IPS-20b (cell line): ENCODE measurements at regions not wholly inside any gene's neighbourhood (a gene's known extent, or its start where the extent isn't known, plus 50 kb on each side); places are given as distances from the start of the nearest gene placed in this dataset.
"Not testable (repeated sequence)": the region's sequence is repeated elsewhere in the genome, so short reads cannot be mapped to it uniquely, and the experiment has no call there.

Experiments
- H3K27ac ChIP-seq: one replicate; pipeline ENCODE4 v1.5.1; 2013; ENCODE audit warnings: low read length
- H3K27me3 ChIP-seq: 2 replicates; pipeline ENCODE4 v1.6.1; 2013; ENCODE audit warnings: mild to moderate bottlenecking, low read length, inconsistent platforms; ENCODE audit not compliant: insufficient read depth
- H3K36me3 ChIP-seq: 2 replicates; pipeline ENCODE4 v1.6.1; 2013; ENCODE audit warnings: low read depth, mild to moderate bottlenecking, inconsistent platforms, low read length, moderate library complexity; ENCODE audit not compliant: insufficient read depth
- H3K4me1 ChIP-seq: 2 replicates; pipeline ENCODE4 v1.6.1; 2013; ENCODE audit warnings: mild to moderate bottlenecking, control low read depth, inconsistent platforms, low read length, moderate library complexity; ENCODE audit not compliant: insufficient read depth
- H3K4me3 ChIP-seq: 2 replicates; pipeline ENCODE4 v1.5.1; 2013; ENCODE audit warnings: mild to moderate bottlenecking, low read length, inconsistent platforms
- H3K9ac ChIP-seq: 2 replicates; pipeline ENCODE4 v1.6.1; 2013; ENCODE audit warnings: low read depth, mild to moderate bottlenecking, inconsistent platforms, low read length, moderate library complexity
- H3K9me3 ChIP-seq: 2 replicates; pipeline ENCODE4 v1.6.1; 2013; ENCODE audit warnings: mild to moderate bottlenecking, low read depth, low read length, inconsistent platforms; ENCODE audit not compliant: insufficient read depth

DNA sequence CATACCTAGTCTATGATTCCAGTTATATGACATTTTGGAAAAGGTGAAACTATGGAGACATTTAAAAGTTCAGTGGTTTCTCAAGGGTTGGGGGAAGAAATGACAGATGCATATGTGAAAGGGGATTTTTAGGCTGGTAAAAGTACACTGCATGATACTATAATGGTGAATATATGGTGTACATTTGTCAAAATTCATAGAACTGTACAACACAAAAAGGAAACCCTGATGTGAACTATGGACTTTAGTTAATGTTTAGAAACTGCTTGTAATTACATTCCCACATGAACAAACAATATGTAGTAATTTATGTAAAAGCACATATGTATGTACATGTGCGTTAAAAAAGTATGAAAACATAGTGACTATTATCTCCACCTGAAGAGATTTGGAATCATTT lies 907.3 kb upstream of the CITED2 start:
- Histone ChIP-seq H3K4me1 (no peaks in the 10 kb centered on the region), H3K4me3 (no peak overlapping the region), H3K36me3 (no peaks in the 10 kb centered on the region), H3K27me3 (no peaks in the 10 kb centered on the region), H3K9ac (no peak overlapping the region), H3K9me3 (no peaks in the 10 kb centered on the region), H3K27ac (no peak overlapping the region)

DNA sequence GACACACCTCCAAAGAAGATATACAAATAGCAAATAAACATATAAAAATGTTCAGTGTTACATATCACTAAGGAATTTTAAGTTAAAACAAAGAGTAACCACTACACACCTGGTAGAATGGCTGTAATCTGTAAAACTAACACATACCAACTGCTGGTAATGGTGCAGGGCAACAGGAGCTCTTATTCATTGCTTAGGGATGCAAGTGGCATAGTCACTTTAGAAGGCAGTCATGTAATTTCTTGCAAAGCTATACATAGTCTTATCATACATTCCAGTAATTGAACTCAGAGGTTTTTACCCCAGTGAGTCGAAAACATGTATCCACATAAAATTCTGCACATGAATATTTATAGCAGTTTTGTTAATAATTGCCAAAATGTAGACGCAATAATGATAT lies 906.8 kb upstream of the CITED2 start:
- H3K27ac ChIP-seq, result no peak overlapping the region

DNA sequence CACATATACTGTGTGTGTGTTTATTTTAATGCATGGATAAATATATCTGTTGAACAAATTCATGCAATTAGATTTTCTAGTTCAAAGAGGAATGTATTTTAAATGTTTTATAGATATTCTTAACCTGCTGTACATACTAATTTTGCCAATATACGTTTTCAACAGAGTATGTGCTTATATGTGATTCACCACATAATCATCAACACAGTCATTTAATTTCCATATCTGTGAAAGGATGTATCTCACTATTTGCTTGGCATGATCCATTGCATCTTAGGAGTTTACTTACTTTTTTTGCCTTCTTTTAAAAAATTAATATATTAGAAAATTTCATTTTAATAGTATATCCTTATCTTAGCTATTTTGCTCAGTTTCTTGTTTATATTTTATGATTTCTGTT lies 902.3 kb upstream of the CITED2 start:
- Histone ChIP-seq H3K9me3 (no peaks in the 10 kb centered on the region), H3K4me1 (no peaks in the 10 kb centered on the region), H3K4me3 (no peak overlapping the region), H3K36me3 (no peaks in the 10 kb centered on the region), H3K9ac (no peak overlapping the region), H3K27me3 (no peaks in the 10 kb centered on the region), H3K27ac (no peak overlapping the region)

More for the DNA sequence above, 906.8 kb upstream of the CITED2 start:
- Histone ChIP-seq H3K36me3 (no peaks in the 10 kb centered on the region), H3K9ac (no peak overlapping the region), H3K9me3 (no peaks in the 10 kb centered on the region), H3K27me3 (no peaks in the 10 kb centered on the region), H3K4me1 (no peaks in the 10 kb centered on the region), H3K4me3 (no peak overlapping the region)

DNA sequence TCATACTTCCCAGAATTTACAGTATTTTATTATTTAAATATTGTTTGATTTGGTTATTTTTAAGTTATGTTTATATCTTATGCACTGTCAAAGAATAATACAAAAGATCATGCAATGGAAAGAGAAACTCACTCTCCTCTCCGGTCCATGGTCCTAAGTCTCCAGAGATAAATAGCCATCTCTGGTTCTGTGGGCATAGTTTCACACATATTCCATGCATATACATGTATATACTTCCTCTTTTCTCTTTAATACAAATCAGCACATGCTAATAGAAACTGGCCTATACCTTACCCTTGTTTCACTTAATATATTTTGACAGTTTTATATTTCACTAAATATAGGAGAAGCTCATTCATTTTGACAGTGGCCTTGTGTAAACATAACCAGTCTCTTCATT lies 901.7 kb upstream of the CITED2 start:
- H3K27ac ChIP-seq, result no peak overlapping the region
- no peaks in the 10 kb centered on the region for H3K36me3 ChIP-seq
- H3K9ac ChIP-seq, result no peak overlapping the region
- no peak overlapping the region for H3K4me3 ChIP-seq
- H3K27me3 ChIP-seq, result no peaks in the 10 kb centered on the region
- no peaks in the 10 kb centered on the region for H3K9me3 ChIP-seq
- no peaks in the 10 kb centered on the region for H3K4me1 ChIP-seq

DNA sequence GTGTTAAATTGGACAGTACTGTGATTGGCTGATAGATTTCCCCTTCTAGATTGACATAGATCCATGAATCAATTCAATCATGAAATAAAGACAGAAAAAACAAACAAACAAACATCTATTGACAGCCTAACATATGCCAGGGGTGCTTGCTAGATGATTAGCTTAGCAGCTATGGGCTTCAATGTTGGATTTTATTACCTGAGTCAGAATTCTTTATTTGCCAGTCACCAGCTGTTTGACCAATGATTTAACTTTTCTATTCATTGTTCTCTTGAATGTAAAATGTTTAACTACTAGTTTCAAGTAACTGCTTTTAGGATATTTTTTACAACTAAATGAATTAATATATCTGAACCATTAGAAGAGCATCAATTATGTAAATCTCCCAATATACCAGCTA lies 901.3 kb upstream of the CITED2 start:
- Histone ChIP-seq H3K4me3 (no peak overlapping the region), H3K27ac (no peak overlapping the region), H3K9ac (no peak overlapping the region), H3K27me3 (no peaks in the 10 kb centered on the region), H3K4me1 (no peaks in the 10 kb centered on the region), H3K36me3 (no peaks in the 10 kb centered on the region), H3K9me3 (no peaks in the 10 kb centered on the region)

DNA sequence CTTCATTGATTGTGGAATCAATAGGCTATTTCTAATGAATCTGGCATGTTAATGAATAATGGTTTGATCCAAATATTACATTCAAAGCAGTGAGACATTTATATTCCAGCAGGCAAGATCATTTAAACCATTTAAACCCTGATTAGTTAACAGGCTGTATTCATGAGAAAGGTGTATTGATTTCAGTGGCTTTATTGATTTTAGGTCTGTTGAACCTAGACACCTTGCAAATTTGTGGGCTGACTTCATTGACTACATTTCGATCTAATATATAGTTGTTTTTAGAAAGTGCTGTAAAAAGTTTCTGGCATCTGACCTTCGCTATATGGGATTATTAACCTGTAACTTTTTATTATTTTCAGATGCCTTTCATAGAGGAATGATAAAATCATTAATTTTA lies 900.1 kb upstream of the CITED2 start:
- H3K4me1 ChIP-seq, result no peaks in the 10 kb centered on the region
- no peak overlapping the region for H3K9ac ChIP-seq
- H3K4me3 ChIP-seq, result no peak overlapping the region
- no peaks in the 10 kb centered on the region for H3K36me3 ChIP-seq
- no peaks in the 10 kb centered on the region for H3K9me3 ChIP-seq
- no peak overlapping the region for H3K27ac ChIP-seq
- H3K27me3 ChIP-seq, result no peaks in the 10 kb centered on the region

DNA sequence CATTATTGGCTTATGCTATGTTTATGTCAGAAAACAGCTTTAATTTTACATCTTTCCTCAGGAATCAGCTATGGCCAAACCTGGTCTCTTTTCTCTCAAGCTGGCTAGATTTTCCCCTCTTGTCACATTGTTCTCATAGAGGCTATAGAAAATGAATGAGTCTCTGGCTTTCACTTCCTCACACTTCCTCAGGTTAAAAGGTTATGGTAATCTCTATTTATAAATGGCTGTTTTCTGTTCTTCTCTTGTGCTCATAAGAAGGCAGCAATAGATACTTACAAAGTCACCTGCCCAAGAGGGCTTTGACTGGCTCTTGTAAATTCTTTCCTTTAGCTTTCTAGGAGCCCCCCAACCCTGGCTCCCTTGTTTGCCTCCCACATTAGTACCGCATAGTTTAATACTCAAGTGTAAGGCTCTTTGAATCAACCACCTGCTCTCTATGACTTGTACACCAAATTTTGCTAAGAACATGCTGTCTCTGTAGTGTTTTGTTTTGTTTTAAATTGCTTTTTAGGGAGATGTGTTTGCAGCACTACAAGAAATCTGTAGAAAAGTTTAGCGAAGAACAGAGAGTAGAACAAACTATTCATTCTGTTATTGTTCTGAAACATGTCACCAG lies 897.4 kb upstream of the CITED2 start:
- Histone ChIP-seq H3K4me1 (no peaks in the 10 kb centered on the region), H3K36me3 (no peaks in the 10 kb centered on the region), H3K27me3 (no peaks in the 10 kb centered on the region), H3K4me3 (no peak overlapping the region), H3K27ac (no peak overlapping the region), H3K9ac (no peak overlapping the region), H3K9me3 (peaks cover 9% of the 10 kb centered on the region; the same call in 1 of the 2 replicates)

DNA sequence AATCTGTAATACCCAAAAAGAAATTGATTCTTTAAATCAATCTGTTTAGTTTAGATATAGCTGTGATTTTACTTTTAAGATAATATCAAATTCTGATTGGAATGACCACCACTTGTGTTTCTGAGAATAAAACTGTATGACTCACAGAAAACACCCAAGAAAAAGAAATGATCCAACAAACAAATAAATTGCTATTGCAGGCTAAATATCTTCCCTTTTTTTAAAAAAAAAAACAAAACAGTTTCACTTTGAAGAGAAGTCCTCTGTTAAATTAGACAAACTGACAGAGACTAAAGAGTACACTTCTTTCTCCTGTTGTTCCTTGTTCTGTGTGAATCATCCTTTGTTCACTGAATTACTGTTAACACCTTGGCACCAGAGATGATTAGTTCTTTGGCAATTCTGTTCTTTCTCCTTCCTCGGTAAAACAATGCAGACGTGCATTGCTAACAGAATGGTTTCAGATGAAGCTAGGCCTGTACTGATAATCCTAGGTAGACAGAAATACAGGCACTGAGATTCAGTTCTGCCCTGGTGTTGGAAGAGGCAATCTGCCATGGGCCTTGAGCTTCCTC lies 895.2 kb upstream of the CITED2 start:
- Histone ChIP-seq H3K36me3 (no peaks in the 10 kb centered on the region), H3K9ac (no peak overlapping the region), H3K9me3 (peaks cover 9% of the 10 kb centered on the region; the same call in 1 of the 2 replicates), H3K4me3 (no peak overlapping the region), H3K27ac (no peak overlapping the region), H3K27me3 (no peaks in the 10 kb centered on the region), H3K4me1 (no peaks in the 10 kb centered on the region)

DNA sequence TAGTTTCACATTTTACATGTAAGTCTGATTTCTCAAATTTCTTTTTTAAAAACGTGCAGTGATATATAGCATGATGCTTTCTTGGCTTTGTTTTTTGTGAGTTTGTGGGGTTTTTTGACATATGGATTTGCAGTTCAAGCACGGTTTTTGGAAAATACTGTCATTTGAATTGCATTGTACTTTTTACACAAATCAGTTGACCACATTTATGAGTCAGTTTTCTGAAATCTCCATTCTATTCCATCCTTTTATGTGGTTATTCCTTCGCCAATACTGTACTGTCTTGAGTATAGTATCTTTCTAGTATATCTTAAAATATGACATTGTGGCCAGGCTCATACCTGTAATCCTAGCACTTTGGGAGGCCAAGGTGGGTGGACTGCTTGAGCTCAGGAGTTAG lies 890.0 kb upstream of the CITED2 start:
- Histone ChIP-seq H3K9ac (no peak overlapping the region), H3K27ac (no peak overlapping the region), H3K36me3 (no peaks in the 10 kb centered on the region), H3K4me3 (no peak overlapping the region), H3K4me1 (no peaks in the 10 kb centered on the region), H3K27me3 (no peaks in the 10 kb centered on the region), H3K9me3 (peaks cover 13% of the 10 kb centered on the region; the same call in 1 of the 2 replicates)

DNA sequence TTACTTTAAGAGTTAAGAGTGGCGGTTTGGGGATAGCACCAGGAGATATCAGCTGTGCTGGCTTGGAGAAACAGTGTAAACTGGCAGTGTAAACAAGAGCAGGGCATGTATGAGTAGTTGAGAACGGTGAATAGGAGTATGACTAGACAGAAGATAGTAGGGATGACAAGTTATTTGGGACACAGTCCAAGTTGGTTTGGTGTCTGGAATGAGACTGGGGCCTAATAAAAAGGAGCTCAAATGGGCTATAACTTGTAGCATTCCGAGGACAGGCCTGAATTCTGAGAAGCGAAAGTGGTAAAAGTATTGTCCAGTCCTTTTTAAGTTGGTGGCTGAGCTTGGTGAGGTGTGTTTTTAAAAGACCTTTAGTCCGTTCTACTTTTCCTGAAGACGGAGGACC lies 883.9 kb upstream of the CITED2 start:
- not testable (repeated sequence) for H3K4me1 ChIP-seq, H3K4me3 ChIP-seq, H3K36me3 ChIP-seq, H3K27me3 ChIP-seq, H3K9me3 ChIP-seq, H3K27ac ChIP-seq, H3K9ac ChIP-seq

DNA sequence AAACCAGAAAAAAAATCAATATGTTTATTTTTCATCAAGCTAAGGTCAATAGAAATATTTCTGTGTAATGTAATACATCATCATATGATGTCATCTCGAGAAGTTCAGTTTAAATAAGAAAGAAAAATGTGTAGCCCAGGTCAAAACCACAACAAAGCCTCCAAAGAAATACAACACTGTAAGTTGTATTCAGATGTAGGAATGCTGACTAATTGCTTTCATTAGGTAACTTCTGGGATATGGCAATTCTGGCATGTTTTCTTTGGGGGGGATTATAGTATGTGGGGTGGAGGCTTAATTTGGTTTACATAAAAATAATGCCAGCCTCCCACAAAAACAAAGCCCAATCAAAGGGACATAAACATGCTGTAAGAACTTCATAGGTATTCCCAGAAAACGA lies 881.8 kb upstream of the CITED2 start:
- Histone ChIP-seq H3K9me3 (no peaks in the 10 kb centered on the region), H3K36me3 (no peaks in the 10 kb centered on the region), H3K4me1 (peaks cover 3% of the 10 kb centered on the region), H3K9ac (no peak overlapping the region), H3K27me3 (no peaks in the 10 kb centered on the region), H3K27ac (no peak overlapping the region), H3K4me3 (no peak overlapping the region)

DNA sequence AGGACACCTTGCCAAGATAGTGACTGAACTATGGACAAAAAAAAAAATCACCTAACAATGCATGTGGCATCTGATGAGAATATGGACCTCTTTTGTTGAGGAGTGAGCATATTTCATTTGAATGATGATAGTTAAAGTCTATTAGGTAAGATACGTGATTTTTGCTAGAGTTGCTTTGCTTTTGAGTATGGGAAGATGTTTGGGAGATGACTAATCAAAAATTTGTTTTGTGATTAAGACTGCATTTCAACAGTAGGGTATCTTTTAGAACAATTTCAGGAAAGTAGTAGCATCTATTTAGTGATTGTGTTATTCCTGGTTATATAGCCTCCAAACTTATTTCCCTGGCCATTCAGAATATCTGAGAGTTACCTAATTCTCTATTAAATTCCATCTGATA lies 878.6 kb upstream of the CITED2 start:
- H3K27ac ChIP-seq, result no peak overlapping the region
- no peak overlapping the region for H3K4me3 ChIP-seq
- H3K9me3 ChIP-seq, result no peaks in the 10 kb centered on the region
- H3K9ac ChIP-seq, result no peak overlapping the region
- H3K4me1 ChIP-seq, result peaks cover 3% of the 10 kb centered on the region
- H3K27me3 ChIP-seq, result no peaks in the 10 kb centered on the region
- no peaks in the 10 kb centered on the region for H3K36me3 ChIP-seq
